Skin of body (tissue), 1 donor: ENCODE measurements at regions not wholly inside any gene's neighbourhood (a gene's known extent, or its start where the extent isn't known, plus 50 kb on each side); places are given as distances from the start of the nearest gene placed in this dataset.

Experiments used
- DNase-seq: peaks from one replicate; lab custom pipeline; 2025; lab: John Stamatoyannopoulos, UW

- DNase-seq: no peak
These were observed 365.5 kb downstream of the FIGN start for GRCh38 chr2:163370169-163370886.

- no peak for DNase-seq
These were observed 366.7 kb downstream of the FIGN start for GRCh38 chr2:163369111-163369510.

- DNase-seq: no peak
These were observed 367.2 kb downstream of the FIGN start for GRCh38 chr2:163368655-163369054.

- DNase-seq: no peak
These were observed 367.8 kb downstream of the FIGN start for GRCh38 chr2:163367825-163368582.

GRCh38 chr2:163364736-163365135 is 371.1 kb downstream of the FIGN start:
- no peak for DNase-seq

DNA sequence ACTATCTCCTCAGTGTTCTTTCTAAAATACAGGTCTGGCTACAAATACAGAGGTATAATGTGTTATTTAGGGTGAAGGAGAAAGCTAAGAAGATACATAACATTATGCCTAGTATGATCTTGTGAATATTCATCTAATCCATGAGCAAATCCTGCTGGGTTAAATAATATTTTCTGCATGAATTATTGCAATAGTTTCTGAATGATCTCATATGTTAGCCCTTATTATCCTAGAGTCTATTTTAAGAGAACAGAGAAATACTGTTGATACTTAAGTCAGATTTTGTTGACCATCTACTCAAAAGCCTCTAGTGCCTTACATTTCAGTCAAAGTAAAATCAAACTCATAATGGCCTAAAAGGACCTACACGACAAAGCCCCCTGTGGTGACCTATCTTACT is 382.3 kb downstream of the FIGN start:
- no peak for DNase-seq

GRCh38 chr2:163351966-163352365 is 383.8 kb downstream of the FIGN start:
- no peak for DNase-seq

DNA sequence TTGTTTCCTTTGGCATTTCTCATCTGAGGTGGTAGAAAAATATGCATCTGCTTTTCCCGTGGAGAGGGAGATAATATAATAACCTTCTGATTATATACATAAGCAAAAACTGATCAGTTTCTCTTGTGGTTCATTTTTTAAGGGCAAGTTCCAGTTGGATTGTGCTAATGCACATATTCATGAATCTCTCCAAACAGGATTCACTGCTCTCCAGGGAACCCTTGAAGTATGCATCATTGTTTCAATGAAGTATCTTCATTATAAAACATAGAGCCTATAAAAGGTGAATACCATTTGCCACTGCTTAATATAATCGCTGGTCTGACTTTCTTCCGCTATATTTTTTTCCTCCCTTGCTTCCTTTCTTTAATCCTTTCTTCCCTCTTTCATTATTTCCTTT is 384.7 kb downstream of the FIGN start:
- DNase-seq: no peak

- peak; percentile 47 for DNase-seq
These were observed 386.9 kb downstream of the FIGN start for GRCh38 chr2:163348857-163349380.

- DNase-seq: peak; percentile 8
These were observed 387.6 kb downstream of the FIGN start for GRCh38 chr2:163347982-163348856.

GRCh38 chr2:163345795-163346573 is 389.8 kb downstream of the FIGN start:
- DNase-seq: peak; percentile 34

- no peak for DNase-seq
These were observed 392.5 kb downstream of the FIGN start for GRCh38 chr2:163343316-163343715.

- DNase-seq: no peak
These were observed 394.4 kb downstream of the FIGN start for GRCh38 chr2:163341426-163341825.

DNA sequence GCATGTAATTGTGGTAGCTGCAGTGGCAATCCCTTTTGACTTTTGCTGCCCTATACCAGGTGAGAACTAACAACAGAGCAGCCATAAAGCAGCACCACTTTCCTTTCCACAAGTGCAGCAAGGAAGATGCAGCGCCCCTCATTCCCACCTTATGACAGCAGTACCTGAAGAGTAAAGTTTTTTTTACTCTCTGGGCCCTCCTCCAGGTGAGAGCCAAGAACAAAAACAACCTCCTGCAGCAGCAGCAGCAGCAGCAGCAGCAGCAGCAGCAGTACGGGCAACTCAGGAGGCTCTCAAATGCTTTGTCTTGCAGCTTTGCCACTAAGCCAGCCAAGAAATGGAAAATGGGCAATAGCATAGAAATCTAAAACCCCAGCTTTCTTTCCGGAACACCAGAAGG is 397.5 kb downstream of the FIGN start:
- DNase-seq: no peak

- no peak for DNase-seq
These were observed 411.1 kb downstream of the FIGN start for GRCh38 chr2:163324677-163325076.

- DNase-seq: no peak
These were observed 416.8 kb downstream of the FIGN start for GRCh38 chr2:163319006-163319405.

- no peak for DNase-seq
These were observed 421.1 kb downstream of the FIGN start for GRCh38 chr2:163314712-163315111.

DNA sequence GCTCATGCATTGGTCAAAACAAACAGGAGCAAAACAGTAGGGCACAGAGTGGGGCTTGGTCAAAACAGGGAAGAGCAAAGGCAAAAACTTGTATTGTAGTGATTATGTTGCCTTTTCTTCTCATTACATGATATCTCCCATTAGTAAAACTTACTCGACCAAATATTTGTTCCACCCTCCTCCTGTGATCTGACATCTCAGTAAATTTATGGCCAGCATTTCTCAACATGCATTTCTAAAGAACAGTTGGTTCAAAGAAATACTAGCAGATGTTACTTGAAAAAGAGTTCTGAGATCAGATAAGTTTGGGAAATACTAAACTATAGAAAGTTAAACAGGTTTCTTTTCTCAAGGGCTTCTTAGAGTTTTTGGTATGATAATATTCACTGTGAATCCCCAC is 423.1 kb downstream of the FIGN start:
- DNase-seq: no peak

GRCh38 chr2:163306647-163307046 is 429.2 kb downstream of the FIGN start:
- no peak for DNase-seq

DNA sequence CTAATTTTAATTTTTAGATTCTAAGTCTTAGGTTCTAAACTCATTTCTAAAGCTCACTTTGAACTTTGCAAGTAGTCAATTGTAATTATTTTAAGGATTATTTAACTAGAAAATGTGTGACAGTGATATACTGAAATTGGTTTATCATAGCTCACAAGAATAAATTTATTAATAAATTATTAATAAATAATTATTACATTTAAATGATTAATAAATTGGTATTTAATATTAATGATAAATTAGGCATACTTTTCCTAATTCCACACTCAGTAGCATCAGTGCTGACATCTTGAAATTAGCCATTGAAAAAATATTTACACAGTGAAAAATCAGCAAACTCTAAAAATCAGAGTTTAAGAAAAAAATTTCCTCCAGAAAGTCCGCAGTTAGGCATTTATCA is 433.7 kb downstream of the FIGN start:
- DNase-seq: no peak

GRCh38 chr2:163291790-163292189 is 444.0 kb downstream of the FIGN start:
- no peak for DNase-seq
